GM19324 (cell line): ENCODE measurements at regions not wholly inside any gene's neighbourhood (a gene's known extent, or its start where the extent isn't known, plus 50 kb on each side); places are given as distances from the start of the nearest gene placed in this dataset.

Experiments used
- ATAC-seq: cut with Tn5 transposase; IDR thresholded peaks from one replicate; pipeline ENCODE4 v1.9.1; 2021; ENCODE audit warnings: mild to moderate bottlenecking, moderate library complexity; ENCODE audit not compliant: unreplicated experiment, low FRiP score

- no peak for ATAC-seq
These were observed 94.3 kb upstream of the PITX1 start for GRCh38 chr5:135128361-135128760.

- ATAC-seq = no peak
These were observed 93.6 kb upstream of the PITX1 start for GRCh38 chr5:135127439-135128240.

- ATAC-seq = no peak
These were observed 92.8 kb upstream of the PITX1 start for GRCh38 chr5:135126688-135127438.

GRCh38 chr5:135124724-135125123, 90.7 kb upstream of the PITX1 start:
- ATAC-seq = no peak

GRCh38 chr5:135124128-135124527, 90.1 kb upstream of the PITX1 start:
- ATAC-seq = no peak

- no peak for ATAC-seq
These were observed 88.8 kb upstream of the PITX1 start for GRCh38 chr5:135122797-135123196.

GRCh38 chr5:135120951-135121350, 86.9 kb upstream of the PITX1 start:
- no peak for ATAC-seq

- no peak for ATAC-seq
These were observed 85.5 kb upstream of the PITX1 start for GRCh38 chr5:135119481-135119880.

GRCh38 chr5:135117590-135117989, 83.6 kb upstream of the PITX1 start:
- ATAC-seq = no peak

GRCh38 chr5:135116160-135116561, 82.1 kb upstream of the PITX1 start:
- no peak for ATAC-seq

GRCh38 chr5:135115591-135115990, 81.6 kb upstream of the PITX1 start:
- ATAC-seq = no peak

GRCh38 chr5:135114759-135115158, 80.7 kb upstream of the PITX1 start:
- ATAC-seq = no peak

- ATAC-seq = no peak
These were observed 78.1 kb upstream of the PITX1 start for GRCh38 chr5:135112008-135112725.

GRCh38 chr5:135110785-135111596, 77.0 kb upstream of the PITX1 start:
- no peak for ATAC-seq

GRCh38 chr5:135108992-135109391, 75.0 kb upstream of the PITX1 start:
- no peak for ATAC-seq

GRCh38 chr5:135108569-135108968, 74.5 kb upstream of the PITX1 start:
- ATAC-seq = no peak

- no peak for ATAC-seq
These were observed 74.0 kb upstream of the PITX1 start for GRCh38 chr5:135107986-135108385.

- no peak for ATAC-seq
These were observed 72.8 kb upstream of the PITX1 start for GRCh38 chr5:135106610-135107471.

GRCh38 chr5:135106136-135106535, 72.1 kb upstream of the PITX1 start:
- no peak for ATAC-seq

- ATAC-seq = no peak
These were observed 71.1 kb upstream of the PITX1 start for GRCh38 chr5:135105105-135105484.
